ENCODE measurements at regions not wholly inside any gene's neighbourhood (a gene's known extent, or its start where the extent isn't known, plus 50 kb on each side); places are given as distances from the start of the nearest gene placed in this dataset.
"Not testable (repeated sequence)": the region's sequence is repeated elsewhere in the genome, so short reads cannot be mapped to it uniquely, and the experiment has no call there.

DNA sequence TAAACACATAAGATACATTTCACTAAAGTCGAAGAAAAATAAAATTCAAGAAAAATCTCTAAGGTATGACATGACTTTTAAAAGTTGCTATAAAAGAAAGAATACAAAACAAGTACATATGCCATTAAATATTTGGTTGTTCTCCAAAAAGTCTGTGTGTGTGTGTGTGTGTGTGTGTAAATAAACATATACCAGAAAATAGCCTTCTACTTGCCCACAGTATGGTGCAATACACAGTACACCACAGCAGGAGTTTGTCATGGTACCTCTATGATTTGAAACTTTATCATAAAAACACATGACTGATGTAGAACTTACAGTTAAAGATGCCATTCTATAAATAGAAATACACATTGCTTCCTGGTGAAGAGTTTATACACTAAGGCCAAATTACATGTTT lies 692.7 kb upstream of the MGAT4C start:
- no peak for DNase-seq (ENCODE audit: low read depth)

- DNase-seq (ENCODE audit: low read depth): no peak
These were observed 689.5 kb upstream of the MGAT4C start for GRCh38 chr12:86945685-86946196.

DNA sequence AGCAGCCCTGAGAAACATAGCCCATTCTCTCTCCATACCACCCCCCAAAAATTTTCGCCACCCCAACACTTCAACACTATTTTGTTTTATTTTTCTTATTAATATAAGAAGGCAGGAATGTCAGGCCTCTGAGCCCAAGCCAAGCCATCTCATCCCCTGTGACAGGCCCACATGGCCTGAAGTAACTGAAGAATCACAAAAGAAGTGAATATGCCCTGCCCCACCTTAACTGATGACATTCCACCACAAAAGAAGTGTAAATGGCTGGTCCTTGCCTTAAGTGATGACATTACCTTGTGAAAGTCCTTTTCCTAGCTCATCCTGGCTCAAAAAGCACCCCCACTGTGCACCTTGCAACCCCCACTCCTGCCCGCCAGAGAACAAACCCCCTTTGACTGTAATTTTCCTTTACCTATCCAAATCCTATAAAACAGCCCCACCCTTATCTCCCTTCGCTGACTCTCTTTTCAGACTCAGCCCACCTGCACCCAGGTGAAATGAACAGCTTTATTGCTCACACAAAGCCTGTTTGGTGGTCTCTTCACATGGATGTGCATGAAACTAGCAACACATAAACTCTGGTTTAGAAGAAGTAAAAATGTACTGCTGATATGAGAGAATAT lies 688.1 kb upstream of the MGAT4C start:
- DNase-seq (ENCODE audit: low read depth): not testable (repeated sequence)

- DNase-seq (ENCODE audit: low read depth): no peak
These were observed 675.5 kb upstream of the MGAT4C start for GRCh38 chr12:86931714-86932113.

- DNase-seq (ENCODE audit: low read depth): no peak
These were observed 673.8 kb upstream of the MGAT4C start for GRCh38 chr12:86929962-86930361.

DNA sequence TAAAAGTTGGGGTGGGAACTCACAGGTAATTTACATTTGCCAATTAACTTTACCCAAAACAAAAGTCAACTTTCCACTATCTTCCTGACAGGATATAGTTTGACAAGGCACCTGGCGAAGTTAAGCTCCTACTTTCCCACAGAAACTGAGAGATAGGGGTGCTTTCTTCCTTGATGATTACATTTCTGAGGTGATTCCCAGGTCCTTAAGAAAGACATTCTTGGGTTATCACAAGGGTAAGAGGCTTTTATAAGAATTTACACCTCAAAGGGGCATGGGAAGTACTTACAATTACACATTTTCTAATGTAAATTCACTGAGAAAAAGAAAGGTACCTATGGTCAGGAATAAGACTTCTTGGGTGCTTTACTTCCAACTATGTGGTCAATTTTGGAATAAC lies 660.9 kb upstream of the MGAT4C start:
- DNase-seq (ENCODE audit: low read depth): no peak

- DNase-seq (ENCODE audit: low read depth): peak; percentile 13
These were observed 658.5 kb upstream of the MGAT4C start for GRCh38 chr12:86914721-86915120.

DNA sequence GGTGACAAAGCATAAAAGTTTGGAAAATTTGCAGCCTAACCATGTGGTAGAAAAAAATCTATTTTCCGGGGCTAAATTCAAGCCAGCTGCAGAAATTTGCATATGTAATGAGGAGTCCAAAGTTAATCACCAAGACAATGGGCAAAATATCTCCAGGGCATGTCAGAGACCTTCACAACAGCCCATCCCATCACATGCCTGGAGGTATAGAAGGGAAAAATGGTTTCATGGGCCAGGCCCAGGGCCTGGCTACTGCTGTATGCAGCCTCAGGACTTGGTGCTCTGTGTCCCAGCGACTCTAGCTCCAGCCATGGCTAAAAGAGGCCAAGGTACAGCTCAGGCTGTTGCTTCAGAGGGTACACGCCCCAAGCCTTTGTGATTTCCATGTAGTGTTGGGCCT lies 655.8 kb upstream of the MGAT4C start:
- DNase-seq (ENCODE audit: low read depth): no peak

- DNase-seq (ENCODE audit: low read depth): no peak
These were observed 647.0 kb upstream of the MGAT4C start for GRCh38 chr12:86903159-86903558.

GRCh38 chr12:86860776-86861175 lies 604.6 kb upstream of the MGAT4C start:
- no peak for DNase-seq (ENCODE audit: low read depth)

DNA sequence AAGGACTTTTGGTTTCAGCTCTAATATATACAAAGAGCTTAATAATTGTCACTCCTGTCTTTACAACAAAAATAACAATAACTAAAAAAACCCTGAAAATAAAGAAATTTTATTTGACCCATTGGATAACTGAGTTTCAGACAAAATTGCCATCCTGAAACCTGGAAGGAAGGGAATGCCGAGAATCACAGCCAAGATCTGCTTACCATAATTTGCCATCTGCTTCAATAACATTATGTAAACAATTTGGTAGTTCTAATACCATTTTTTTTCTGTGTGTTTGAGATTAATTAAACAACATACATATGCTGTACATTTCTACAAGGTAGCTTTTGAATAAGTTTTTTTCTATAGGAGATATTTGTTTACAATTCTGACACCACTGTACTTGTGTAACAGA lies 596.3 kb upstream of the MGAT4C start:
- no peak for DNase-seq (ENCODE audit: low read depth)

DNA sequence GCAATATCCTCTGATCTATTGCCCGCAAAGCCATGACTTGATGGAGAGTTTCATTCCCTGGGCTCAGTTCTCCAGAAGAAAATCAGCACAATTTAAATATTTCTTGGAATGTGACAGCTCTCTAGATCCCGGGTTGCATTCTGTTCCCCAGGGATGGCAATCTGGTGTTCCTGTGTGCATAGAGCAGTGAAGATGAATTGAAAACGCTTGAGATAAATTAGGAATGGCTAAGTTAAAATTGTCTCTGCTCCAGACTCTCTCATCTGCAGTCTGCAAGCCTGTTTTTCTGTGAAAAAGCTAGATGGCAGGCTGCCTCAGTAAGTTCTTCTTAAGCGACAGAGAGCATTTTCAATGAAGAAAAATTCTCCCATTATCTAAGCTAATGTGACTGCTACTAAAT lies 582.5 kb upstream of the MGAT4C start:
- no peak for DNase-seq (ENCODE audit: low read depth)

GRCh38 chr12:86838260-86838659 lies 582.1 kb upstream of the MGAT4C start:
- DNase-seq (ENCODE audit: low read depth): no peak

DNA sequence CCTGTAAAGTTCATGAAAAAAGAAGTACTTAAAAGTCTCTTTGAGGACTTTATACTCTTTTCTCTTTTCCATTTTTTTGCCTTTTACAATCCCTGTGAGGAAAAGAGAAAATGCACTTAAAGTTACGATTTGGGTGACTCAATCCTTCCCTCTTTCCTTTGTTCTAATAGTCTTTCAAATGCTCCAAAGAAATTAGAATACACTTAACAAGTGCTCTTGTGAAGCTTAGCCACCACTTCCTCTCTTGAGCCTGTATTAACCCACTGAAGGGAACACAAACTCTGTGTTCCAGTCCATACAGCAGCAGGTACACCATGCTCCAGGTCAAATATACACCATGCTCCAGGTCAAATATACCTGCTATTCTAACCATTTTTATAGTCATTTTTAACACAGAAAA lies 581.1 kb upstream of the MGAT4C start:
- DNase-seq (ENCODE audit: low read depth): no peak

DNA sequence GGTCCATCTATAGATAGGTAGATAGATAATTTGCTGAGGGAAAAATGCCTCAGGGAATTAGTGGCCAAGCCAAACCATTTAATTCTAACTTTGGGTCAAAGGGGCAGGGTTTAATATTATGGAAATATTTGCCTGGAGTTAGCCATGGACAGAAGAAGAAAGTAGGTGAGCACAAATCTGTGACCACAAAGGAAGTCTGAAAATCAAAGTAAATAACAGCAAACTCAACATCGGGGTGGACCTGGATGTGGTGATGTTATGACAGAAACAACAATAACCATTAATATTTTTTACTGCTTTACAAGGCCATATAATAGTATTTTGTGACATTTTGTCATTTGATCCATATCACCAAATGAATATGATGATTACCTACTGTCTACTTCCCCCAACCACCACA lies 578.0 kb upstream of the MGAT4C start:
- no peak for DNase-seq (ENCODE audit: low read depth)

GRCh38 chr12:86827409-86827808 lies 571.2 kb upstream of the MGAT4C start:
- DNase-seq (ENCODE audit: low read depth): no peak

GRCh38 chr12:86826051-86826450 lies 569.9 kb upstream of the MGAT4C start:
- DNase-seq (ENCODE audit: low read depth): no peak

DNA sequence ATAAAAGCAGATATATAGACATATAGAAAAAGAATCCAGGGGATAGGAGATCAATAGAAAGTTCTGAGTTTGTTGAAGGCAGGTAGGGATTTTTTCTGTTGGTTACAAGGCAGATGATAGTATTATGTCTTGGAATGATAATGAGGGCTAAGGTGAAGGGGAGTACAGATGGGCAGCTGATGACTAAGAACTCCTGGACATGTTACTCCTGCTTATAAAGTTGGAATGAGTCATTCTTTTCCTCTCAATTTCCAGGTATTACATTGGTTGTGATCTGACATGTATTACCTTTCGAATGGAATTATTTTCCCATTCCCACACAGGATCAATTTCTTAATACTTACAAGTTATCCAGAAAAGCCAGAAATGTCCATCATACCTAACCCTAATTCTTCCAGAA lies 545.2 kb upstream of the MGAT4C start:
- DNase-seq (ENCODE audit: low read depth): no peak

- DNase-seq (ENCODE audit: low read depth): no peak
These were observed 543.4 kb upstream of the MGAT4C start for GRCh38 chr12:86799616-86800015.

DNA sequence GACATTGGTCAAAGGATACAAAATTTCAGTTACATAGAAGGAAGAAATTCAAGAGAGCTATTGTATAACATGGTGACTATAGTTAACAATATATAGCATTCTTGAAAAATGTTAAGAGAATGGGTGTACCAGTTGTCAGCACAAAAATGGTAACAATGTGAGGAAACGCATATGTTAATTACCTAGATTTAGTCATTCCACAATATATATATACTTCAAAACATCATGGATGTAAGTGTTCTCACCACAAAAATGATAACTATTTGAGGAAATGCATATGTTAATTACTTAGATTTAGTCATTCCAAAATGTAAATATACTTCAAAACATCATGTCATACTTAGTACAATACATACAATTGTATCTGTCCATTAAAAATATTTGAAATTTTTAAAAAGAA lies 540.4 kb upstream of the MGAT4C start:
- no peak for DNase-seq (ENCODE audit: low read depth)

GRCh38 chr12:86788661-86789060 lies 532.5 kb upstream of the MGAT4C start:
- DNase-seq (ENCODE audit: low read depth): no peak

DNA sequence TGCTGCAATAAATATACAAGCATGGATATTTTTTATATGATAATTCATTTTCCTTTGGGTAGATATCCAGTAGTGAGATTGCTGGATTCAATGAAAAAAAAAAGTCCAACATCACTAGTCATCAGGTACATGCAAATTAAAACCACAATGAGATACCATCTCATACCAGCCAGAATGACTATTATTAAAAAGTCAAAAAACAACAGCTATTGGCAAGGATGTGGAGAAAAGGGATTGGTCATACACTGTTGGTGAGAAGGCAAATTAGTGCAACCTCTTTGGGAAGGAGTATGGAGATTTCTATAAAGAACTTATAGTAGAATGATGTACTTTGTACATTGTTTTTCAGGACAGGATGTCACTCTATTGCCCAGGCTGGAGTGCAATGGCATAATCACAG lies 531.2 kb upstream of the MGAT4C start:
- no peak for DNase-seq (ENCODE audit: low read depth)

- DNase-seq (ENCODE audit: low read depth): no peak
These were observed 521.1 kb upstream of the MGAT4C start for GRCh38 chr12:86777325-86777724.

- DNase-seq (ENCODE audit: low read depth): peak; percentile 5
These were observed 518.7 kb upstream of the MGAT4C start for GRCh38 chr12:86774841-86775388.

Data from non-pigmented ciliary epithelial cell (primary cell).